A673 (cell line): ENCODE measurements at regions not wholly inside any gene's neighbourhood (a gene's known extent, or its start where the extent isn't known, plus 50 kb on each side); places are given as distances from the start of the nearest gene placed in this dataset.

ENCODE experiments used
- BruUV-seq: library from RNA; stranded (reverse); fragments of 400-500 nt; replicated peaks from 2 replicates; lab custom pipeline; 2021; lab: Mats Ljungman, UMichigan
- CTCF ChIA-PET: fragments of 300-600 bp; sonication (Branson Sonifier 250); formaldehyde crosslinking; loops from one replicate; lab custom pipeline; 2022; ENCODE audit warnings: antibody characterized with exemption; lab: Charles Lee
- POLR2A ChIA-PET: fragments of 300-600 bp; sonication (Branson Sonifier 250); formaldehyde crosslinking; loops from one replicate; lab custom pipeline; 2022; ENCODE audit warnings: antibody characterized with exemption; ENCODE audit not compliant: low non-redundant PET; lab: Charles Lee
- DNase-seq: peaks from one replicate; pipeline ENCODE4 v3.0.0-alpha.2; 2015; ENCODE audit warnings: low spot score
- H3K27ac ChIP-seq: fragments of 200-600 bp; sonication (generic); 2 replicates; pipeline ENCODE4 v1.5.1; 2016; ENCODE audit warnings: mixed run types, low read depth, mild to moderate bottlenecking, mixed read lengths, antibody characterized with exemption, low read length; ENCODE audit not compliant: poor library complexity, severe bottlenecking
- H3K27me3 ChIP-seq: fragments of 200-600 bp; sonication (generic); replicated peaks from 2 replicates; pipeline ENCODE4 v1.6.1; 2017; ENCODE audit warnings: mixed run types, low read depth, mild to moderate bottlenecking, mixed read lengths, antibody characterized with exemption, low read length; ENCODE audit not compliant: insufficient read depth, poor library complexity
- H3K36me3 ChIP-seq: fragments of 200-600 bp; sonication (generic); 2 replicates; pipeline ENCODE4 v1.6.1; 2016; ENCODE audit warnings: mixed run types, mild to moderate bottlenecking, mixed read lengths, antibody characterized with exemption, low read length; ENCODE audit not compliant: insufficient read depth, poor library complexity, severe bottlenecking
- H3K4me1 ChIP-seq: fragments of 200-600 bp; sonication (generic); 2 replicates; pipeline ENCODE4 v1.6.1; 2017; ENCODE audit warnings: mixed run types, mild to moderate bottlenecking, mixed read lengths, antibody characterized with exemption, low read length; ENCODE audit not compliant: insufficient read depth, poor library complexity, severe bottlenecking
- H3K4me3 ChIP-seq: fragments of 200-600 bp; sonication (generic); 2 replicates; pipeline ENCODE4 v1.5.1; 2016; ENCODE audit warnings: low read depth, mixed run types, mild to moderate bottlenecking, mixed read lengths, low read length; ENCODE audit not compliant: poor library complexity, severe bottlenecking
- H3K9me3 ChIP-seq: fragments of 200-600 bp; sonication (generic); 2 replicates; pipeline ENCODE4 v1.6.1; 2016; ENCODE audit warnings: mixed run types, low read depth, mild to moderate bottlenecking, mixed read lengths, antibody characterized with exemption, low read length; ENCODE audit not compliant: poor library complexity, severe bottlenecking
- CTCF ChIP-seq: fragments of 300-800, 200-600 bp; sonication (generic); conservative IDR thresholded peaks from 2 replicates; pipeline ENCODE4 v1.5.1; 2017; ENCODE audit warnings: low read depth, mild to moderate bottlenecking, antibody characterized with exemption, low read length, moderate library complexity, mixed read lengths
- EZH2 ChIP-seq: fragments of 200-600 bp; sonication (generic); IDR thresholded peaks from 2 replicates; pipeline ENCODE4 v1.6.1; 2017; ENCODE audit warnings: borderline replicate concordance, low read depth, mild to moderate bottlenecking, mixed read lengths, antibody characterized with exemption, low read length; ENCODE audit not compliant: poor library complexity, severe bottlenecking
- intact Hi-C: fragments of 100-400 bp; cut with micrococcal nuclease; formaldehyde crosslinking; loops from one replicate; pipeline ENCODE4 v1.10.0; 2022; ENCODE audit not compliant: unreplicated experiment

DNA sequence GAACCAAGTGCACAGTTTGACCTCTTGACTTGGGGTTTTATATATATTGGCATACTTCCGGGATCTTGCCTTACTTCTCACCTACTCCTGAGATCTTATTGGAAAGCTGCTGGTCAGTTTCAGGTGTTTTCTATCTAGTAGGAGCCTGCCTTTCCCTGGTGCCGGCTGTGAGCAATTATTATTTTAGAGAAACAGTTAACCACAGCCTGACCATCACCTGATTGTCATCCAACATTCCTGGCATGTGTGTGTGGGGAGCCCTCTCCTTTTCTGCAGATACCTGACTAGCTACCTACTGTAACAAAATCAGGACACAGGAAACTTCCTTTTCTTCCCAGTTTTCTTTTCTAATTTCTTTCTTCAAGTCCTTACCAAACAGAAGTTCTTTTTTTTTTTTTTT, 220.4 kb downstream of the ATP23 start:
- H3K4me1 ChIP-seq = peaks cover 3% of the 10 kb centered on the region
- TF ChIP-seq EZH2 (no peak), CTCF (no peak)
- no peaks in the 10 kb centered on the region for H3K27me3 ChIP-seq
- DNase-seq = no peak
- H3K36me3 ChIP-seq = no peaks in the 10 kb centered on the region
- intact Hi-C loops = no loop called here
- CTCF ChIA-PET = no interaction called here
- POLR2A ChIA-PET = no interaction called here
- no peaks in the 10 kb centered on the region for H3K9me3 ChIP-seq
- no TSS peak for BruUV-seq
- H3K27ac ChIP-seq = no peak overlapping the region
- no peak overlapping the region for H3K4me3 ChIP-seq

DNA sequence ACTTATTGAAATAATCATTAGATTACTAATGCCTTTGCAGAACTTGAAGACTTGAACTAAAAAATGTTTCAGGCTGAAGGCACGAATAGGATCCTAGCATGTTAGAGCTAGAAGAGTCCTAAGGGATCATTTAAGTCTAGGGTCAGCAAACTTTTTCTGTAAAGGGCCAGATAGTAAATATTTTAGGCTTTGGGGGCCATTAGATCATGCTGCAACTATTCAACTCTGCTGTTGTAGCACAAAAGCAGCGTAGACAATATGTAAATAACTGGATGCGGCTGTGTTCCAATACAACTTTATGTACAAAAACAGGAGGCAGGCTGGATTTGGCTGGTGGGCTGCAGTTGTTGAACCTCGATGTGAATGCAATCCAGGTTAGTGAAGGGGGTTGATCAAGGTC, 221.7 kb downstream of the ATP23 start:
- Histone ChIP-seq H3K36me3 (no peaks in the 10 kb centered on the region), H3K4me3 (no peak overlapping the region), H3K27me3 (no peaks in the 10 kb centered on the region), H3K27ac (no peak overlapping the region), H3K4me1 (peaks cover 3% of the 10 kb centered on the region), H3K9me3 (no peaks in the 10 kb centered on the region)
- CTCF ChIA-PET = no interaction called here
- POLR2A ChIA-PET = no interaction called here
- BruUV-seq = no TSS peak
- intact Hi-C loops = no loop called here
- TF ChIP-seq CTCF (no peak), EZH2 (no peak)
- DNase-seq = no peak

DNA sequence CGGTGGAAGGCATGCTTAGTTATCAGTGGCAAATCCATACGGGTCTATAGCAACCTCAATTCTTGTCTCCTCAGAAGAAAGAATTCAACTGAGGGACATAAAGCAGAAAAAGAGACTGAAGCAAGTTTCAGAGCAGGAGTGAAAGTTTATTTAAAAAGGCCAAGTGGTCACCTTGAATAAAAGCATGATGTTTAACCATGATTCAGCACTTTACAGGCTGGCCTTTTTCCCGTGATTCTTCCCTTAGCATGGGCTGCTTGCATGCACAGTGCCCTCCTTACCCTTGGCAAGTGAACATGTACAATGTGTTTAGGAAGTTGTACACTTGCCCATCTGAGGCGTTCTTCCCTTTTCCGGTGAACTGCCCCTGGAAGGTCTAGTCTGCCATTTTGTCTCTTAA, 225.3 kb downstream of the ATP23 start:
- no peak overlapping the region for H3K4me3 ChIP-seq
- H3K36me3 ChIP-seq = no peaks in the 10 kb centered on the region
- H3K27me3 ChIP-seq = no peaks in the 10 kb centered on the region
- TF ChIP-seq CTCF = no peak
- no peak for TF ChIP-seq EZH2
- DNase-seq = no peak
- no peak overlapping the region for H3K27ac ChIP-seq
- no TSS peak for BruUV-seq
- peaks cover 10% of the 10 kb centered on the region for H3K4me1 ChIP-seq
- ChIA-PET CTCF (no interaction called here), POLR2A (no interaction called here)
- no peaks in the 10 kb centered on the region for H3K9me3 ChIP-seq
- intact Hi-C loops = no loop called here
